ENCODE measurements at regions not wholly inside any gene's neighbourhood (a gene's known extent, or its start where the extent isn't known, plus 50 kb on each side); places are given as distances from the start of the nearest gene placed in this dataset.

- TF ChIP-seq, protein P1, sequence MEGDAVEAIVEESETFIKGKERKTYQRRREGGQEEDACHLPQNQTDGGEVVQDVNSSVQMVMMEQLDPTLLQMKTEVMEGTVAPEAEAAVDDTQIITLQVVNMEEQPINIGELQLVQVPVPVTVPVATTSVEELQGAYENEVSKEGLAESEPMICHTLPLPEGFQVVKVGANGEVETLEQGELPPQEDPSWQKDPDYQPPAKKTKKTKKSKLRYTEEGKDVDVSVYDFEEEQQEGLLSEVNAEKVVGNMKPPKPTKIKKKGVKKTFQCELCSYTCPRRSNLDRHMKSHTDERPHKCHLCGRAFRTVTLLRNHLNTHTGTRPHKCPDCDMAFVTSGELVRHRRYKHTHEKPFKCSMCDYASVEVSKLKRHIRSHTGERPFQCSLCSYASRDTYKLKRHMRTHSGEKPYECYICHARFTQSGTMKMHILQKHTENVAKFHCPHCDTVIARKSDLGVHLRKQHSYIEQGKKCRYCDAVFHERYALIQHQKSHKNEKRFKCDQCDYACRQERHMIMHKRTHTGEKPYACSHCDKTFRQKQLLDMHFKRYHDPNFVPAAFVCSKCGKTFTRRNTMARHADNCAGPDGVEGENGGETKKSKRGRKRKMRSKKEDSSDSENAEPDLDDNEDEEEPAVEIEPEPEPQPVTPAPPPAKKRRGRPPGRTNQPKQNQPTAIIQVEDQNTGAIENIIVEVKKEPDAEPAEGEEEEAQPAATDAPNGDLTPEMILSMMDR (IDR thresholded peaks at IDR 0.05; ENCODE audit: insufficient read depth, low read length, poor library complexity, severe bottlenecking): no peak
Measured at GRCh38 chr6:80449726-80450125, 343.3 kb downstream of the BCKDHB start.

GRCh38 chr6:80446454-80447045, 340.1 kb downstream of the BCKDHB start:
- Histone ChIP-seq H3K36me3 (ENCODE audit: control insufficient read depth, insufficient read depth, low read length) (no peaks in the 10 kb centered on the region), H3K27me3 (replicated peaks; ENCODE audit: control insufficient read depth, insufficient read depth, low read length) (no peaks in the 10 kb centered on the region), H3K4me3 (replicated peaks; ENCODE audit: low read depth, low read length) (no peak overlapping the region)
- DNase-seq (ENCODE audit: extremely low read depth, insufficient read length): no peak
- TF ChIP-seq, protein P1 (IDR thresholded peaks at IDR 0.05; ENCODE audit: insufficient read depth, low read length, poor library complexity, severe bottlenecking): no peak

More at GRCh38 chr6:80449726-80450125, 343.3 kb downstream of the BCKDHB start:
- no peak overlapping the region for H3K4me3 ChIP-seq (replicated peaks; ENCODE audit: low read depth, low read length)
- H3K27me3 ChIP-seq (replicated peaks; ENCODE audit: control insufficient read depth, insufficient read depth, low read length): no peaks in the 10 kb centered on the region
- H3K36me3 ChIP-seq (ENCODE audit: control insufficient read depth, insufficient read depth, low read length): no peaks in the 10 kb centered on the region
- DNase-seq (ENCODE audit: extremely low read depth, insufficient read length): no peak

DNA sequence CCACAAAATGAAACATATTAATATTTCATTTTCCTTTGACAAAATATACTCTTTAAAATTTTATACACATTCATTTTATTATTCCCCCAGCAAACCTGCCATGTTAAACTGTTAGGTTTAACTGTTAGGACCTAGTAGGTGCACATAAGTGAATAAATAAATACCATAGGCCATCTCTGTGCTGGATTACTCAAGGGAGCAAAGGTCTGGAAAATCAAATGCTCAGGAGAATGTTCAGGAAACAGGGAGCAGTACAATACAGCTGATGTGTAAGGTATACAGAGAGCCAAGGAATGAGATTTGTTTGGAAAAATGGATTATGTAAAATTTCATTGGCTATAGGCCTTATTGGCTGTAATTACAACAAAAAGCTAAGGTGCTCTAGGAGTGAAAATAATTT, 339.3 kb downstream of the BCKDHB start:
- Histone ChIP-seq H3K36me3 (ENCODE audit: control insufficient read depth, insufficient read depth, low read length) (no peaks in the 10 kb centered on the region), H3K4me3 (replicated peaks; ENCODE audit: low read depth, low read length) (no peak overlapping the region), H3K27me3 (replicated peaks; ENCODE audit: control insufficient read depth, insufficient read depth, low read length) (no peaks in the 10 kb centered on the region)
- TF ChIP-seq, protein P1 (IDR thresholded peaks at IDR 0.05; ENCODE audit: insufficient read depth, low read length, poor library complexity, severe bottlenecking): no peak
- DNase-seq (ENCODE audit: extremely low read depth, insufficient read length): no peak

- Histone ChIP-seq H3K36me3 (ENCODE audit: control insufficient read depth, insufficient read depth, low read length) (no peaks in the 10 kb centered on the region), H3K4me3 (replicated peaks; ENCODE audit: low read depth, low read length) (no peak overlapping the region), H3K27me3 (replicated peaks; ENCODE audit: control insufficient read depth, insufficient read depth, low read length) (no peaks in the 10 kb centered on the region)
- TF ChIP-seq, protein P1 (IDR thresholded peaks at IDR 0.05; ENCODE audit: insufficient read depth, low read length, poor library complexity, severe bottlenecking): no peak
- no peak for DNase-seq (ENCODE audit: extremely low read depth, insufficient read length)
Measured at GRCh38 chr6:80442366-80442765, 335.9 kb downstream of the BCKDHB start.

DNA sequence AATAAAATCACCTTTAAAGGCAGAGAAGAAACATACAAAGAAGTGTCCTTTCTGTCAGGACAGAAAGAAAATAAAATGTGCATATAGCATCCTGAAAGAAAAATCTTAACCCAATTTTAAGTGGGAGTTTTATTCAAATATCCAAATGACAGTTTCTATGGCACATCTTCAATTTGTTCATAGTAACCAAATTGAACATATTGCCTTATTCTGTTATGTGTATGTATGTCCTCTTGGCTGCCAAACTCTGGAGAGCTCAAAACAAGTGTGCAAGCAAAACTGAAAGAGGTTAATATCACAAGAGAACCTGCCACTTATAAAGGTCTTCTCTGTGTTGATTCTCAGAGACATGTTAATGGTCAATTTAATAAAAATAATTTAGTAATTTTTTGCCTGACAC, 334.7 kb downstream of the BCKDHB start:
- no peaks in the 10 kb centered on the region for H3K27me3 ChIP-seq (replicated peaks; ENCODE audit: control insufficient read depth, insufficient read depth, low read length)
- TF ChIP-seq, protein P1 (IDR thresholded peaks at IDR 0.05; ENCODE audit: insufficient read depth, low read length, poor library complexity, severe bottlenecking): no peak
- no peak overlapping the region for H3K4me3 ChIP-seq (replicated peaks; ENCODE audit: low read depth, low read length)
- no peaks in the 10 kb centered on the region for H3K36me3 ChIP-seq (ENCODE audit: control insufficient read depth, insufficient read depth, low read length)
- no peak for DNase-seq (ENCODE audit: extremely low read depth, insufficient read length)
